ENCODE measurements at regions not wholly inside any gene's neighbourhood (a gene's known extent, or its start where the extent isn't known, plus 50 kb on each side); places are given as distances from the start of the nearest gene placed in this dataset.

DNA sequence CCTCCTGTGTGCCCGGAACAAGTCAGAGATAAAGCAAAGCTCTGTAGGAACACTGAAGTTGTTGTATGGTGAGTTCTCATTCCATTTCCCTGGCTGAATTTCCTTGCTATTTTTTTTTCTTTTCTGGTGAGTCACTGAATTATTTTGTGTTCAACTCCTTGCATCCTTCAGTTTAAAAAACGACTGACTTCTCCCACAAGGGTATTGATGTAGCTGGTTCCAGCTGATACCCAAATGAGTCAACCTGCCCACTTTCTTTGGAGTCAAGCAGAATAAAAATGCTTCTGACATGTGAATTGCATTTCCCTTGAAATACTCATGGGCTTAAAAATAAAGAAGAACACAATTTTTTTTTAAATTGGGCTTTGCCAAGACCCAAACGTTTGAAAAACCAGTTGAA, 85.5 kb downstream of the SHOX start:
- no peak for TF ChIP-seq POLR2A (IDR thresholded peaks at IDR 0.05)
- TF ChIP-seq, protein P1, sequence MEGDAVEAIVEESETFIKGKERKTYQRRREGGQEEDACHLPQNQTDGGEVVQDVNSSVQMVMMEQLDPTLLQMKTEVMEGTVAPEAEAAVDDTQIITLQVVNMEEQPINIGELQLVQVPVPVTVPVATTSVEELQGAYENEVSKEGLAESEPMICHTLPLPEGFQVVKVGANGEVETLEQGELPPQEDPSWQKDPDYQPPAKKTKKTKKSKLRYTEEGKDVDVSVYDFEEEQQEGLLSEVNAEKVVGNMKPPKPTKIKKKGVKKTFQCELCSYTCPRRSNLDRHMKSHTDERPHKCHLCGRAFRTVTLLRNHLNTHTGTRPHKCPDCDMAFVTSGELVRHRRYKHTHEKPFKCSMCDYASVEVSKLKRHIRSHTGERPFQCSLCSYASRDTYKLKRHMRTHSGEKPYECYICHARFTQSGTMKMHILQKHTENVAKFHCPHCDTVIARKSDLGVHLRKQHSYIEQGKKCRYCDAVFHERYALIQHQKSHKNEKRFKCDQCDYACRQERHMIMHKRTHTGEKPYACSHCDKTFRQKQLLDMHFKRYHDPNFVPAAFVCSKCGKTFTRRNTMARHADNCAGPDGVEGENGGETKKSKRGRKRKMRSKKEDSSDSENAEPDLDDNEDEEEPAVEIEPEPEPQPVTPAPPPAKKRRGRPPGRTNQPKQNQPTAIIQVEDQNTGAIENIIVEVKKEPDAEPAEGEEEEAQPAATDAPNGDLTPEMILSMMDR (IDR thresholded peaks at IDR 0.05) = no peak
